ENCODE measurements at regions not wholly inside any gene's neighbourhood (a gene's known extent, or its start where the extent isn't known, plus 50 kb on each side); places are given as distances from the start of the nearest gene placed in this dataset.

DNA sequence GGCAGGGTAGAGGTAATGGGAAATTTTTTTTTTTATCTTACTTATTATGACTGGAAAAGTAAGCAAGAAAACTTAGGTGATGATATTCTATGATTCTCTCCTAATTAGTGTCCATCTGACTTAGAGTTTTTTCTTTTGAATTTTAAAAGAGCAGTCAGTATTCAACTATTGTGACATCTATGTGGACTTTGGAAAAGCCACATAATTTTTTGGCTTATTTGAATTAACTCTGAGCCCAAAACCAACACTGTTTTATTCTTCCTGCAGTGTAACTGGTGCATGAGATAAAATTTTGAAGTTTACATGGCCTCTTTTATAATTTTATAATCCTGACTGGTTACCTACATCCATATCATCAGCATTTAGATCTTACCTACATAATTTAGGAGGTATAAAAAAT lies 619.7 kb downstream of the EPM2A start:
- TF ChIP-seq POLR2AphosphoS5 (IDR thresholded peaks at IDR 0.05; ENCODE audit: low read depth) (no peak), JUNB (IDR thresholded peaks at IDR 0.05; ENCODE audit: unreplicated experiment) (no peak), EZH2 (IDR thresholded peaks at IDR 0.05; ENCODE audit: low read depth, unreplicated experiment) (no peak), EZH2phosphoT487 (IDR thresholded peaks at IDR 0.05; ENCODE audit: unreplicated experiment) (no peak), CREB1 (CRISPR knock-in tag; IDR thresholded peaks at IDR 0.05; ENCODE audit: low read depth) (no peak), NANOG (IDR thresholded peaks at IDR 0.05; ENCODE audit: borderline replicate concordance) (no peak), ZNF331 (CRISPR knock-in tag; IDR thresholded peaks at IDR 0.05; ENCODE audit: low read depth) (no peak), ZNF114 (CRISPR knock-in tag; IDR thresholded peaks at IDR 0.05) (no peak), STAT1 (IDR thresholded peaks at IDR 0.05; ENCODE audit: unreplicated experiment) (no peak)
- TF ChIP-seq, protein P1, sequence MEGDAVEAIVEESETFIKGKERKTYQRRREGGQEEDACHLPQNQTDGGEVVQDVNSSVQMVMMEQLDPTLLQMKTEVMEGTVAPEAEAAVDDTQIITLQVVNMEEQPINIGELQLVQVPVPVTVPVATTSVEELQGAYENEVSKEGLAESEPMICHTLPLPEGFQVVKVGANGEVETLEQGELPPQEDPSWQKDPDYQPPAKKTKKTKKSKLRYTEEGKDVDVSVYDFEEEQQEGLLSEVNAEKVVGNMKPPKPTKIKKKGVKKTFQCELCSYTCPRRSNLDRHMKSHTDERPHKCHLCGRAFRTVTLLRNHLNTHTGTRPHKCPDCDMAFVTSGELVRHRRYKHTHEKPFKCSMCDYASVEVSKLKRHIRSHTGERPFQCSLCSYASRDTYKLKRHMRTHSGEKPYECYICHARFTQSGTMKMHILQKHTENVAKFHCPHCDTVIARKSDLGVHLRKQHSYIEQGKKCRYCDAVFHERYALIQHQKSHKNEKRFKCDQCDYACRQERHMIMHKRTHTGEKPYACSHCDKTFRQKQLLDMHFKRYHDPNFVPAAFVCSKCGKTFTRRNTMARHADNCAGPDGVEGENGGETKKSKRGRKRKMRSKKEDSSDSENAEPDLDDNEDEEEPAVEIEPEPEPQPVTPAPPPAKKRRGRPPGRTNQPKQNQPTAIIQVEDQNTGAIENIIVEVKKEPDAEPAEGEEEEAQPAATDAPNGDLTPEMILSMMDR (conservative IDR thresholded peaks at IDR 0.05; ENCODE audit: low read depth in 2 of 2), result no peak
- TF ChIP-seq, protein P2, sequence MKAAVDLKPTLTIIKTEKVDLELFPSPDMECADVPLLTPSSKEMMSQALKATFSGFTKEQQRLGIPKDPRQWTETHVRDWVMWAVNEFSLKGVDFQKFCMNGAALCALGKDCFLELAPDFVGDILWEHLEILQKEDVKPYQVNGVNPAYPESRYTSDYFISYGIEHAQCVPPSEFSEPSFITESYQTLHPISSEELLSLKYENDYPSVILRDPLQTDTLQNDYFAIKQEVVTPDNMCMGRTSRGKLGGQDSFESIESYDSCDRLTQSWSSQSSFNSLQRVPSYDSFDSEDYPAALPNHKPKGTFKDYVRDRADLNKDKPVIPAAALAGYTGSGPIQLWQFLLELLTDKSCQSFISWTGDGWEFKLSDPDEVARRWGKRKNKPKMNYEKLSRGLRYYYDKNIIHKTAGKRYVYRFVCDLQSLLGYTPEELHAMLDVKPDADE (IDR thresholded peaks at IDR 0.05), result no peak
- TF ChIP-seq, protein P3, sequence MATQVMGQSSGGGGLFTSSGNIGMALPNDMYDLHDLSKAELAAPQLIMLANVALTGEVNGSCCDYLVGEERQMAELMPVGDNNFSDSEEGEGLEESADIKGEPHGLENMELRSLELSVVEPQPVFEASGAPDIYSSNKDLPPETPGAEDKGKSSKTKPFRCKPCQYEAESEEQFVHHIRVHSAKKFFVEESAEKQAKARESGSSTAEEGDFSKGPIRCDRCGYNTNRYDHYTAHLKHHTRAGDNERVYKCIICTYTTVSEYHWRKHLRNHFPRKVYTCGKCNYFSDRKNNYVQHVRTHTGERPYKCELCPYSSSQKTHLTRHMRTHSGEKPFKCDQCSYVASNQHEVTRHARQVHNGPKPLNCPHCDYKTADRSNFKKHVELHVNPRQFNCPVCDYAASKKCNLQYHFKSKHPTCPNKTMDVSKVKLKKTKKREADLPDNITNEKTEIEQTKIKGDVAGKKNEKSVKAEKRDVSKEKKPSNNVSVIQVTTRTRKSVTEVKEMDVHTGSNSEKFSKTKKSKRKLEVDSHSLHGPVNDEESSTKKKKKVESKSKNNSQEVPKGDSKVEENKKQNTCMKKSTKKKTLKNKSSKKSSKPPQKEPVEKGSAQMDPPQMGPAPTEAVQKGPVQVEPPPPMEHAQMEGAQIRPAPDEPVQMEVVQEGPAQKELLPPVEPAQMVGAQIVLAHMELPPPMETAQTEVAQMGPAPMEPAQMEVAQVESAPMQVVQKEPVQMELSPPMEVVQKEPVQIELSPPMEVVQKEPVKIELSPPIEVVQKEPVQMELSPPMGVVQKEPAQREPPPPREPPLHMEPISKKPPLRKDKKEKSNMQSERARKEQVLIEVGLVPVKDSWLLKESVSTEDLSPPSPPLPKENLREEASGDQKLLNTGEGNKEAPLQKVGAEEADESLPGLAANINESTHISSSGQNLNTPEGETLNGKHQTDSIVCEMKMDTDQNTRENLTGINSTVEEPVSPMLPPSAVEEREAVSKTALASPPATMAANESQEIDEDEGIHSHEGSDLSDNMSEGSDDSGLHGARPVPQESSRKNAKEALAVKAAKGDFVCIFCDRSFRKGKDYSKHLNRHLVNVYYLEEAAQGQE (IDR thresholded peaks at IDR 0.05; ENCODE audit: unreplicated experiment), result no peak
- TF ChIP-seq, protein P4, sequence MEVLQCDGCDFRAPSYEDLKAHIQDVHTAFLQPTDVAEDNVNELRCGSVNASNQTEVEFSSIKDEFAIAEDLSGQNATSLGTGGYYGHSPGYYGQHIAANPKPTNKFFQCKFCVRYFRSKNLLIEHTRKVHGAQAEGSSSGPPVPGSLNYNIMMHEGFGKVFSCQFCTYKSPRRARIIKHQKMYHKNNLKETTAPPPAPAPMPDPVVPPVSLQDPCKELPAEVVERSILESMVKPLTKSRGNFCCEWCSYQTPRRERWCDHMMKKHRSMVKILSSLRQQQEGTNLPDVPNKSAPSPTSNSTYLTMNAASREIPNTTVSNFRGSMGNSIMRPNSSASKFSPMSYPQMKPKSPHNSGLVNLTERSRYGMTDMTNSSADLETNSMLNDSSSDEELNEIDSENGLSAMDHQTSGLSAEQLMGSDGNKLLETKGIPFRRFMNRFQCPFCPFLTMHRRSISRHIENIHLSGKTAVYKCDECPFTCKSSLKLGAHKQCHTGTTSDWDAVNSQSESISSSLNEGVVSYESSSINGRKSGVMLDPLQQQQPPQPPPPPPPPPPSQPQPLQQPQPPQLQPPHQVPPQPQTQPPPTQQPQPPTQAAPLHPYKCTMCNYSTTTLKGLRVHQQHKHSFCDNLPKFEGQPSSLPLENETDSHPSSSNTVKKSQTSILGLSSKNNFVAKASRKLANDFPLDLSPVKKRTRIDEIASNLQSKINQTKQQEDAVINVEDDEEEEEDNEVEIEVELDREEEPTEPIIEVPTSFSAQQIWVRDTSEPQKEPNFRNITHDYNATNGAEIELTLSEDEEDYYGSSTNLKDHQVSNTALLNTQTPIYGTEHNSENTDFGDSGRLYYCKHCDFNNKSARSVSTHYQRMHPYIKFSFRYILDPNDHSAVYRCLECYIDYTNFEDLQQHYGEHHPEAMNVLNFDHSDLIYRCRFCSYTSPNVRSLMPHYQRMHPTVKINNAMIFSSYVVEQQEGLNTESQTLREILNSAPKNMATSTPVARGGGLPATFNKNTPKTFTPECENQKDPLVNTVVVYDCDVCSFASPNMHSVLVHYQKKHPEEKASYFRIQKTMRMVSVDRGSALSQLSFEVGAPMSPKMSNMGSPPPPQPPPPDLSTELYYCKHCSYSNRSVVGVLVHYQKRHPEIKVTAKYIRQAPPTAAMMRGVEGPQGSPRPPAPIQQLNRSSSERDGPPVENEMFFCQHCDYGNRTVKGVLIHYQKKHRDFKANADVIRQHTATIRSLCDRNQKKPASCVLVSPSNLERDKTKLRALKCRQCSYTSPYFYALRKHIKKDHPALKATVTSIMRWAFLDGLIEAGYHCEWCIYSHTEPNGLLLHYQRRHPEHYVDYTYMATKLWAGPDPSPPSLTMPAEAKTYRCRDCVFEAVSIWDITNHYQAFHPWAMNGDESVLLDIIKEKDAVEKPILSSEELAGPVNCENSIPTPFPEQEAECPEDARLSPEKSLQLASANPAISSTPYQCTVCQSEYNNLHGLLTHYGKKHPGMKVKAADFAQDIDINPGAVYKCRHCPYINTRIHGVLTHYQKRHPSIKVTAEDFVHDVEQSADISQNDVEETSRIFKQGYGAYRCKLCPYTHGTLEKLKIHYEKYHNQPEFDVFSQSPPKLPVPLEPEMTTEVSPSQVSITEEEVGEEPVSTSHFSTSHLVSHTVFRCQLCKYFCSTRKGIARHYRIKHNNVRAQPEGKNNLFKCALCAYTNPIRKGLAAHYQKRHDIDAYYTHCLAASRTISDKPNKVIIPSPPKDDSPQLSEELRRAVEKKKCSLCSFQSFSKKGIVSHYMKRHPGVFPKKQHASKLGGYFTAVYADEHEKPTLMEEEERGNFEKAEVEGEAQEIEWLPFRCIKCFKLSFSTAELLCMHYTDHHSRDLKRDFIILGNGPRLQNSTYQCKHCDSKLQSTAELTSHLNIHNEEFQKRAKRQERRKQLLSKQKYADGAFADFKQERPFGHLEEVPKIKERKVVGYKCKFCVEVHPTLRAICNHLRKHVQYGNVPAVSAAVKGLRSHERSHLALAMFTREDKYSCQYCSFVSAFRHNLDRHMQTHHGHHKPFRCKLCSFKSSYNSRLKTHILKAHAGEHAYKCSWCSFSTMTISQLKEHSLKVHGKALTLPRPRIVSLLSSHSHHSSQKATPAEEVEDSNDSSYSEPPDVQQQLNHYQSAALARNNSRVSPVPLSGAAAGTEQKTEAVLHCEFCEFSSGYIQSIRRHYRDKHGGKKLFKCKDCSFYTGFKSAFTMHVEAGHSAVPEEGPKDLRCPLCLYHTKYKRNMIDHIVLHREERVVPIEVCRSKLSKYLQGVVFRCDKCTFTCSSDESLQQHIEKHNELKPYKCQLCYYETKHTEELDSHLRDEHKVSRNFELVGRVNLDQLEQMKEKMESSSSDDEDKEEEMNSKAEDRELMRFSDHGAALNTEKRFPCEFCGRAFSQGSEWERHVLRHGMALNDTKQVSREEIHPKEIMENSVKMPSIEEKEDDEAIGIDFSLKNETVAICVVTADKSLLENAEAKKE (CRISPR knock-in tag; IDR thresholded peaks at IDR 0.05), result no peak

All from GM23338 (cell line).